Thyroid gland (tissue), 4 donors: ENCODE measurements at regions not wholly inside any gene's neighbourhood (a gene's known extent, or its start where the extent isn't known, plus 50 kb on each side); places are given as distances from the start of the nearest gene placed in this dataset.

Source experiments
- POLR2A ChIP-seq, 2 donors: fragments of 450-650 bp; IDR thresholded peaks; one replicate each; pipeline ENCODE4 v1.6.1; 2017; ENCODE audit warnings: antibody characterized with exemption in 2 of 2, mild to moderate bottlenecking in 2 of 2, moderate library complexity in 1 of 2
- TF ChIP-seq, protein P1 (sequence below), 6 experiments: fragments of 200-600 bp in 3 of 6; fragments of 450-650 bp in 3 of 6; sonication (generic) in 3 of 6; IDR thresholded peaks; one replicate each; pipeline ENCODE4 v1.5.1; 2016 to 2019; ENCODE audit warnings: antibody characterized with exemption in 6 of 6, mild to moderate bottlenecking in 2 of 6, inconsistent platforms in 1 of 6, moderate library complexity in 1 of 6

DNA sequence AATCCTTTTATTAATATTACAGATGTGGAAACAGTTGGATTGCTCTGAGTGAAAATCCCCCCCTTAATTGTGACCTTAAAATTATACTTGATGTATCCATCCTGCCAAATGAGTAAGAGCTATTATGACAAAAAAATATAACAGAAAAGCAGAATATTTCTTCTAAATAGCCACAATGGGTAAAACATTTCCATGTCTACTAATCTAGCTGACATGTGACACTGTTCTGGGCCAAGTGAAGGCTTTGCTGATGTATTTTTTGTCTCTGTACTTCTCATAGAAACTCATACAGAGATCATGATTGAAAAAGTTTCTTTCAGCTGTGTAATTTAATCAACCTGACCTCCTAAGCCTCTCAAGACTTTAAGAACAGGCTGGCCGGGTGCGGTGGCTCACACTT, 569.1 kb upstream of the ZFP42 start:
- TF ChIP-seq, protein P1, sequence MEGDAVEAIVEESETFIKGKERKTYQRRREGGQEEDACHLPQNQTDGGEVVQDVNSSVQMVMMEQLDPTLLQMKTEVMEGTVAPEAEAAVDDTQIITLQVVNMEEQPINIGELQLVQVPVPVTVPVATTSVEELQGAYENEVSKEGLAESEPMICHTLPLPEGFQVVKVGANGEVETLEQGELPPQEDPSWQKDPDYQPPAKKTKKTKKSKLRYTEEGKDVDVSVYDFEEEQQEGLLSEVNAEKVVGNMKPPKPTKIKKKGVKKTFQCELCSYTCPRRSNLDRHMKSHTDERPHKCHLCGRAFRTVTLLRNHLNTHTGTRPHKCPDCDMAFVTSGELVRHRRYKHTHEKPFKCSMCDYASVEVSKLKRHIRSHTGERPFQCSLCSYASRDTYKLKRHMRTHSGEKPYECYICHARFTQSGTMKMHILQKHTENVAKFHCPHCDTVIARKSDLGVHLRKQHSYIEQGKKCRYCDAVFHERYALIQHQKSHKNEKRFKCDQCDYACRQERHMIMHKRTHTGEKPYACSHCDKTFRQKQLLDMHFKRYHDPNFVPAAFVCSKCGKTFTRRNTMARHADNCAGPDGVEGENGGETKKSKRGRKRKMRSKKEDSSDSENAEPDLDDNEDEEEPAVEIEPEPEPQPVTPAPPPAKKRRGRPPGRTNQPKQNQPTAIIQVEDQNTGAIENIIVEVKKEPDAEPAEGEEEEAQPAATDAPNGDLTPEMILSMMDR (IDR thresholded peaks at IDR 0.05) = no peak
- no peak for TF ChIP-seq POLR2A (IDR thresholded peaks at IDR 0.05)
